ENCODE measurements at regions not wholly inside any gene's neighbourhood (a gene's known extent, or its start where the extent isn't known, plus 50 kb on each side); places are given as distances from the start of the nearest gene placed in this dataset.

DNA sequence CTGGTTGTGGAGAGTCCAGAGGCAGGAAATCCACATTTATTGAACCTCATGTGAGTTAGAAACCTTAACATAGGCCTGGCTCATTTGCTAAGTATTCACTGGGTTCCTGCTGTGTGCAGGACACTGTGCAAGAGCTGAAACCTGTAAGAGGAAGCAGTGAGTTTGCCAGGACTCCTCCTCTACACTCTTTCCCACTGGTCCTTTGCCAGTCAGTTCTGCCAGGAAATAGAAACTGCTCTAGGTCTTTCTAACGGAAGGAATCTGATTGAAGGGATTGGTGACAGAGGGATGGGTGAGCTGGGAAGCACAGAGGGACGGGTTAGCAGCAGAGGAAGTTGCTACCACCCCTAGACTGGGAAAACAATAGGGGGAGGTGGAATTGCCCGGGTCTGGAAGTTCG lies 234.2 kb upstream of the ECI2 start:
- TF ChIP-seq, protein P1, sequence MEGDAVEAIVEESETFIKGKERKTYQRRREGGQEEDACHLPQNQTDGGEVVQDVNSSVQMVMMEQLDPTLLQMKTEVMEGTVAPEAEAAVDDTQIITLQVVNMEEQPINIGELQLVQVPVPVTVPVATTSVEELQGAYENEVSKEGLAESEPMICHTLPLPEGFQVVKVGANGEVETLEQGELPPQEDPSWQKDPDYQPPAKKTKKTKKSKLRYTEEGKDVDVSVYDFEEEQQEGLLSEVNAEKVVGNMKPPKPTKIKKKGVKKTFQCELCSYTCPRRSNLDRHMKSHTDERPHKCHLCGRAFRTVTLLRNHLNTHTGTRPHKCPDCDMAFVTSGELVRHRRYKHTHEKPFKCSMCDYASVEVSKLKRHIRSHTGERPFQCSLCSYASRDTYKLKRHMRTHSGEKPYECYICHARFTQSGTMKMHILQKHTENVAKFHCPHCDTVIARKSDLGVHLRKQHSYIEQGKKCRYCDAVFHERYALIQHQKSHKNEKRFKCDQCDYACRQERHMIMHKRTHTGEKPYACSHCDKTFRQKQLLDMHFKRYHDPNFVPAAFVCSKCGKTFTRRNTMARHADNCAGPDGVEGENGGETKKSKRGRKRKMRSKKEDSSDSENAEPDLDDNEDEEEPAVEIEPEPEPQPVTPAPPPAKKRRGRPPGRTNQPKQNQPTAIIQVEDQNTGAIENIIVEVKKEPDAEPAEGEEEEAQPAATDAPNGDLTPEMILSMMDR (IDR thresholded peaks at IDR 0.05; ENCODE audit: borderline replicate concordance, insufficient read depth, low read depth, low read length): no peak
- H3K4me3 ChIP-seq (ENCODE audit: low read depth, low read length): no peak overlapping the region

DNA sequence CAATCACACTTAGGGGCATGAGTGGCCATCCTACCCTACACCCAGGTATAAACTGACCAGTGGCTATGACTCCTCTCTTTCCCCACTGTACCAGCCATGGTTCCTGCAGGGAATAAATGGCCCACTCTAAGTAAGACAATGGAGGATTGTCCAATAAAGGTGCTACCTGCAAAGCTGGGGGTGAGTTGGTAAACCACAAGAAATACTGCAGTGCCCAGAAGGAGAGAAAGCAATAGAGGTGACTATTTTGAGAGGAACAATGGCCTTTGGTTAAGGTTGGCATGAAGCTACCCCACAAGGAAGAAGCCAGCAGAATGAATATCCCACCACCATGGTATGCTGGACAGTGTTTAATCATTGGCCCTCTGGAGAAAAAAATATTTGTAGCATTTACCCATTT lies 233.3 kb upstream of the ECI2 start:
- TF ChIP-seq, protein P1 (IDR thresholded peaks at IDR 0.05; ENCODE audit: borderline replicate concordance, insufficient read depth, low read depth, low read length): no peak
- no peak overlapping the region for H3K4me3 ChIP-seq (ENCODE audit: low read depth, low read length)

DNA sequence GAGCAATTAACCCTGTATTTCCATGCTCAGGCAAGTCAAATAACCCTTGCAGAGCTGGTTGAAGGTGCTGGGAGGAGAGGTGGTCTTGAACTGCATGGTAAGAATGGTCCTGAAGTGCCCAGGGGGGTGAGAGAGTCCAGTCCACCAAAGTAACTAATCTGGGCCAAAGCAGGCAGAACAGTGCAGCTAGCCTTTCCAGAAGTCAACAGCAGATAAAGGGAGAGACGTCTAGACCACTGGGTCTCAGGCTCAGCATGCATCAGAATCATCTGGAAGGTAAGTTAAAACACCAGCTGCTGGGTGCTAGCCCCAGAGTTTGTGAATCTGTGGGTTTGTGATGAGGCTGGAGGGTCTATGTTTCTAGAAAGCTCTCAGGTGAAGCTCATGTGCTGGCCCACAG lies 232.3 kb upstream of the ECI2 start:
- TF ChIP-seq, protein P1 (IDR thresholded peaks at IDR 0.05; ENCODE audit: borderline replicate concordance, insufficient read depth, low read depth, low read length): no peak

DNA sequence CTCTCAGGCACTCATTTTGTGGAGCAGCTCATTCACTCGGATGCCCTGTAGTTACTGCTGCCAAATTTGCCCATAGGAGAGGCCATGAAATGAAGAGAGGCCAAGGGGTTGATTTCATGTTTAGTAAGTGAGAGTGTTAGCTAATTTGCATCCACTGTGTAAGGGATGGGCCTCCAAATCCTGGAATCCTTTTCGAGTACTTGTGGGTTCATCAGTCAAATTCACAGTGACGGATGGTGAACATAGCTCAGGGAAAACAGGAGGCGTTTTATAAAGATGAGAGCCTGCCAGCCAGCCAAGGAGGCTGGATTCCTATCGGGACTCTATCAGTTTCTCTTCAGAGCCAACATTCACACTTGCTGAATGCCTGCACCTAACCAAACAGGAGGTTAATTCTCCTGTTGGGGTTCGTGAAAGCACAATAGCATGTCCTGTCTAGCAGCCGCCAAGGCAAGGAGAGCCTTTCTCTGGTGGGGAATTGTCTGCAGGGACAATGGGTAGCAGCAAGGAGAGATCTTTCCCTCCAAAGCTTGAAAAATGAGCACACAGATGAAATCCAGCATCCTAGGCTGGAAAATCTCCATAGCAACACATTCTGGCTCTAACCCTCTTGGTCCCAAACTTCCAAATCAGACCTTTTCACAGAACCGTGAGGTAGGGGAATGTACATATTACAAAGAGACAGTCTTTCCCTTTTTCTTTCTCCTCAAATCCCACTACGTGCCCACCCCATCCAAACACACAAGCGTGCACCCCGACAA lies 231.4 kb upstream of the ECI2 start:
- no peak overlapping the region for H3K4me3 ChIP-seq (ENCODE audit: low read depth, low read length)
- TF ChIP-seq, protein P1 (IDR thresholded peaks at IDR 0.05; ENCODE audit: borderline replicate concordance, insufficient read depth, low read depth, low read length): no peak

More for the DNA sequence above, 232.3 kb upstream of the ECI2 start:
- H3K4me3 ChIP-seq (ENCODE audit: low read depth, low read length): no peak overlapping the region

DNA sequence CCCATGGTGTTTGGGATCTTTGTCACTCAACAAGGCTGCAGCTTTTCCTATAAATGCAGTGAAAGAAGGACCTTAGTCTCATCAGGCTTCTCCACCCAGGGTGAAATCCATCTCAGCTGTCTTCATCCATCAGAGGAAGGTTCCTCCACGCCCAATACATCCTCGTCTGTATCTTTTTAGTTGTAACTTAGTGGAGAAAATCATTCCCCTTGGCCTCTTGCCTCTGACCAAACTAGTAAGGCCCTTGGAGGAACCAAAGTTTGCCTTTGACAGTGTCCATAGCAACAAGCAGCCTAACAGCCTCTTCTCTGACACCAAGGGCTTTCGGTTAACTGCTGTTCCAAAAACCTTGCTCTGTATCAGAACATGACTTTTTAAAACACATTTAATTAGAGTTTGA lies 230.3 kb upstream of the ECI2 start:
- TF ChIP-seq, protein P1 (IDR thresholded peaks at IDR 0.05; ENCODE audit: borderline replicate concordance, insufficient read depth, low read depth, low read length): no peak
- H3K4me3 ChIP-seq (ENCODE audit: low read depth, low read length): no peak overlapping the region

DNA sequence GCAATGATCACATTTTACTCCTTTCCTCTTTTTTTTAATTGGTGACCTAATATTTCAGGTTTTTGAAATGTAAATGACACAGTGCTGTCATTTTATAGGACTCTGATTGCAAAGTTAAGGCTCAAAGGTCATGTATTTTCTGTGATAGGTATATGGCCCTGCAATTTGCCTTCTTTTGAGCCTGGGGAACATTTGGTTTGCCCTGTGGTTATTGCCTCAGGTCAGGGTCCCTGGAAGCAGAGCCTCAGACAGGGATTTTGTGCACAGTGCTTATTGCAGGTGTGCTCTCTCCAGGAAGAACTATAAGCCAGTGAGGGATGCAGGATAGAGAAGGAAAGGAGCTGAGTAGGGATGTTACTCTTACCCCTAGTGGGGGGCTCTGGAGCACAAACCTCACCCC lies 229.3 kb upstream of the ECI2 start:
- TF ChIP-seq, protein P1 (IDR thresholded peaks at IDR 0.05; ENCODE audit: borderline replicate concordance, insufficient read depth, low read depth, low read length): no peak
- H3K4me3 ChIP-seq (ENCODE audit: low read depth, low read length): no peak overlapping the region

DNA sequence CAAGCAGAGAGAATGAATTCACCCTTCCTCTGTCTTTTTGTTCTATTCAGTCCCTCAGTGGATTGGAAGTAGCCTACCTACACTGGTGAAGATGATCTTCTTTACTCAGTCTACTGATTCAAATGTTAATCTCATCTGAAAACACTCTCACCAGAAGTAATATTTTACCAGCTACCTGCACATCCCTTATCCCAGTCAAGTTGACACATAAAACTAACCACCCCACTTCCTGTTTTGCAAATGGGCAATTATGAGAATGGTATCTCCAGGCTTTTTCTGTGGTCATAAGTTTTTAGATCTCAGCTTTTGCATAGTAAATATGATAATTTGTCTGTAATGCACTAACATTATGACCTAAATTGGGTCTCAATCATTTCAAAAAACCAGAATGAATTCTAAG lies 228.8 kb upstream of the ECI2 start:
- TF ChIP-seq, protein P1 (IDR thresholded peaks at IDR 0.05; ENCODE audit: borderline replicate concordance, insufficient read depth, low read depth, low read length): no peak
- no peak overlapping the region for H3K4me3 ChIP-seq (ENCODE audit: low read depth, low read length)

Data from GM12875 (cell line).